AG04449 (cell line): ENCODE measurements at regions not wholly inside any gene's neighbourhood (a gene's known extent, or its start where the extent isn't known, plus 50 kb on each side); places are given as distances from the start of the nearest gene placed in this dataset.

Experiments
- CTCF ChIA-PET: fragments of 350-600 bp; formaldehyde crosslinking; extraction: SDS; loops from one replicate; lab custom pipeline; 2021; ENCODE audit warnings: antibody characterized with exemption; lab: Yijun Ruan, JAX
- POLR2A ChIA-PET: fragments of 400-600, 350-600 bp; formaldehyde crosslinking; extraction: SDS; loops from one replicate; lab custom pipeline; 2020; ENCODE audit warnings: antibody characterized with exemption, inconsistent platforms; lab: Yijun Ruan, JAX
- DNase-seq: peaks from one replicate; pipeline ENCODE4 v3.0.0-alpha.2; 2010; ENCODE audit warnings: low read depth, low spot score
- H3K4me3 ChIP-seq: 2 replicates; pipeline ENCODE4 v1.5.1; 2011; ENCODE audit warnings: low read depth, mild to moderate bottlenecking, control low read depth, low read length
- CTCF ChIP-seq: IDR thresholded peaks from one replicate; pipeline ENCODE4 v1.5.1; 2011; ENCODE audit warnings: mild to moderate bottlenecking, moderate library complexity, low read length, control low read depth, inconsistent platforms; ENCODE audit not compliant: insufficient read depth; ENCODE audit errors: missing control alignments

DNA sequence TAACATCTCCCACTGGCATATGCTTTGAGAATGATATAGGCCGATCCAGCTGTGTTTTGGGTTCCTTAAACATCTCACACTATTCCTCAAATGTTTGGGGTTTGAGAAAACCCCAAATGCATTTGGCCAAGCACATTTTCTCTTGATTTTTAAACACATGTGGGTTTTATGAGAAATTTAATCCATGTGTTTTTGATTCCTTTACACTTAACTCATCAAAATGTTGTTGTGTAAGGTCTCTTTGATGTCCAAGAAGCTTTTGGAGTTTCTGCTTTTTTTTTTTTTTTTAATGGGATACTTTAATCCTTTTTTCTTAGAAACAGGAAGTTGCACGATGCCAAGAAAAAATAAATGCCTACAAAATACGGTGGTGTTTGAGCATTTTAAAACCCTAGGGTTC is 339.8 kb upstream of the TCF4 start:
- POLR2A ChIA-PET = interaction anchor here (0.6 to 0.9 kb wide), 2 partner anchors 19 to 50 kb away, joined by 3 read pairs; no protein-coding TSS in a partner anchor
- TF ChIP-seq CTCF = no peak
- CTCF ChIA-PET = no interaction called here
- no peak overlapping the region for H3K4me3 ChIP-seq
- peak; percentile 64 for DNase-seq

GRCh38 chr18:55925772-55926171 is 337.8 kb upstream of the TCF4 start:
- TF ChIP-seq CTCF = no peak
- POLR2A ChIA-PET = no interaction called here
- no peak for DNase-seq
- H3K4me3 ChIP-seq = no peak overlapping the region
- CTCF ChIA-PET = no interaction called here

GRCh38 chr18:55920063-55920462 is 332.1 kb upstream of the TCF4 start:
- DNase-seq = no peak
- POLR2A ChIA-PET = no interaction called here
- H3K4me3 ChIP-seq = no peak overlapping the region
- CTCF ChIA-PET = no interaction called here
- TF ChIP-seq CTCF = no peak

DNA sequence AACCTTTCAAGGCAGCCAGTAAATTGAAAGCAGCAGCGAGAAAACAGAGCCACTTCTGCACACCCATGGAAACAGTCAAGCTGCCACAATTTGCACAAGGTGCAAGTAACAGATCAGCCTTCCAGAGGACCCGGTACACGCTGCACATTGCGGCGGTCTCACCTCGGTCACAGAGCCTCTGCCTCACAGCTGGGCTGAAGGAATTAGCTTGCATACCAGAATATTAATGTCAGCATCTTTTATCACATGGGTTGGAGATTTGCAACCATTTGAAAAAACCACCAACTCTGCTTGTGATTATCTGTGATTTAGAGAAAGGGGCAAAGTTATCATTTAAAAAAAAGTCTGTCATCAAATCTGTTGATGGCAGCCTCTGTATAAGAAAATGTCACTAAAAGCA is 330.5 kb upstream of the TCF4 start:
- no peak for TF ChIP-seq CTCF
- no peak overlapping the region; the same call in 1 of the 2 replicates for H3K4me3 ChIP-seq
- CTCF ChIA-PET = interaction anchor here (0.6 to 0.9 kb wide), 2 partner anchors 12 to 46 kb away, joined by 3 read pairs; no protein-coding TSS in a partner anchor
- POLR2A ChIA-PET = interaction anchor here (0.6 kb wide), 2 partner anchors 17 to 18 kb away, joined by 3 read pairs; no protein-coding TSS in a partner anchor
- no peak for DNase-seq

DNA sequence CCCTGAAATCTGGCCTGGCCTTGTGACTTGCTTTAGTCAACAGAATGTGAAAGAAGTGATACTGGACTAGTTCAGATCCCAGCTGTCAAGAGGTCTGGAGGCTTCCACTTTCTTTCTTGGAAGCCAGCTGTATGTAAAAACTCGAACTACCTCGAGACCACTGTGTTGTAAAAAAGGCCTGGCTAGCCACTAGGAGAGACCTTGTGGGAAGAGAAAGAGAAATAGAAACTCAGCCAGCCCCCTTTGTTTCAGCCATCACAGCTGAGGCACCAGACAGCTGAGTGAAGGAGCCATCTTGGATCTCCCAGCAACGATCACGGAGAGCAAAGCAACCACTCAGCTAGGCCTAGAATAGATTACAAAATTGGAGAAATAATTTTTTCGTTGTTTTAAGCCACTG is 324.9 kb upstream of the TCF4 start:
- H3K4me3 ChIP-seq = no peak overlapping the region
- POLR2A ChIA-PET = no interaction called here
- CTCF ChIA-PET = no interaction called here
- DNase-seq = no peak
- TF ChIP-seq CTCF = no peak

DNA sequence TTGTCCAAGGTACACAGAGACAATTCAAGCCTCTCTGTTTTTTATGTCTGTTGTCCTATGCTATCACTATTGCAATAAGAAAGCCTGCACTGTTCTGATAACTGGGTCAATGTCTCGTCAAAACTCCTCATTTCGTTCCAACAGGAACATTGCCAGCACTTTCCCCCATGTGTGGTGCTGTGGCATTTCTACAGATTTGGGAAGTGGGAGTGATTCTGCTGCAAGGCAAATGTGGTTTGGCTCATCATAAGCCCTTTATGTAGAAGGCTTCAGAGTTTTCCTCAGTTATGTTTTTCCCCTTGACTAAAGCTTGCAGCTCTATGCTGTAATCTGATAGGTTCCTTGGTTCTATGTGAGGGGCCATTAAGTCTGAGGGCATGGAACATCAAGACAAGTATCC is 324.1 kb upstream of the TCF4 start:
- DNase-seq = no peak
- TF ChIP-seq CTCF = no peak
- no peak overlapping the region for H3K4me3 ChIP-seq
- CTCF ChIA-PET = no interaction called here
- POLR2A ChIA-PET = no interaction called here
